ENCODE measurements at regions not wholly inside any gene's neighbourhood (a gene's known extent, or its start where the extent isn't known, plus 50 kb on each side); places are given as distances from the start of the nearest gene placed in this dataset.
"Not testable (repeated sequence)": the region's sequence is repeated elsewhere in the genome, so short reads cannot be mapped to it uniquely, and the experiment has no call there.

DNA sequence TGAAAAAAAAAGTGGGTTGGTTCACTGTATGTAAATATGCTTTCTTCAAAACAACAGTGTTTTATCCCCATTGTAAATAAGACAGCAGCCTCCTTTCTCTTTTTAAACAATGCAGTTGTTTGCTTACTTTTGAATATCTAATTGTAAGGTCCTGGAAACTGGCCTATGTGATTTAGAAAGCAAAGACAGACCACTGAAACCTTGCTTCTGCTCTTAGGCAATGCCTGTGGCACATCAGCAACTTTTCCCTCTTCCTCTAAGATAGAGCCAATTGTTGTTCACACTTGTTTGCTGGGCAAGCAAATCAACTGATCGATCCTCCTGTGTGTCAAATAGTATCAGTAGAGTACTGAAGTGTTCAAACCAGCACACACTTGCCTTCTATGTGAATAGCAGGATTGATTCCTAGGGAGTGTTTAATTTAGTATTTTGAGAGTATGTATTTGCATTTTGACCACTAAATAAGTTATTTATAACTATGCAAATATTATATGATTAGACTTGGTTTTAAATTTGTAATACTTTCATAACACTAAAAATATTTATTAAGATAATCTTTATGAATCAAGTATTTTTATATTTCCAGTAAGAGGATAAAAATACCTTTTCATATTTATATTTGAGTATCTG is 55.4 kb upstream of the GRPR start:
- DNase-seq (ENCODE audit: low read depth) = no peak
- no peak overlapping the region for H3K4me3 ChIP-seq (ENCODE audit: low read length)
- TF ChIP-seq, protein P1, sequence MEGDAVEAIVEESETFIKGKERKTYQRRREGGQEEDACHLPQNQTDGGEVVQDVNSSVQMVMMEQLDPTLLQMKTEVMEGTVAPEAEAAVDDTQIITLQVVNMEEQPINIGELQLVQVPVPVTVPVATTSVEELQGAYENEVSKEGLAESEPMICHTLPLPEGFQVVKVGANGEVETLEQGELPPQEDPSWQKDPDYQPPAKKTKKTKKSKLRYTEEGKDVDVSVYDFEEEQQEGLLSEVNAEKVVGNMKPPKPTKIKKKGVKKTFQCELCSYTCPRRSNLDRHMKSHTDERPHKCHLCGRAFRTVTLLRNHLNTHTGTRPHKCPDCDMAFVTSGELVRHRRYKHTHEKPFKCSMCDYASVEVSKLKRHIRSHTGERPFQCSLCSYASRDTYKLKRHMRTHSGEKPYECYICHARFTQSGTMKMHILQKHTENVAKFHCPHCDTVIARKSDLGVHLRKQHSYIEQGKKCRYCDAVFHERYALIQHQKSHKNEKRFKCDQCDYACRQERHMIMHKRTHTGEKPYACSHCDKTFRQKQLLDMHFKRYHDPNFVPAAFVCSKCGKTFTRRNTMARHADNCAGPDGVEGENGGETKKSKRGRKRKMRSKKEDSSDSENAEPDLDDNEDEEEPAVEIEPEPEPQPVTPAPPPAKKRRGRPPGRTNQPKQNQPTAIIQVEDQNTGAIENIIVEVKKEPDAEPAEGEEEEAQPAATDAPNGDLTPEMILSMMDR (IDR thresholded peaks at IDR 0.05; ENCODE audit: insufficient read depth, low read depth, low read length, missing control alignments) = no peak

DNA sequence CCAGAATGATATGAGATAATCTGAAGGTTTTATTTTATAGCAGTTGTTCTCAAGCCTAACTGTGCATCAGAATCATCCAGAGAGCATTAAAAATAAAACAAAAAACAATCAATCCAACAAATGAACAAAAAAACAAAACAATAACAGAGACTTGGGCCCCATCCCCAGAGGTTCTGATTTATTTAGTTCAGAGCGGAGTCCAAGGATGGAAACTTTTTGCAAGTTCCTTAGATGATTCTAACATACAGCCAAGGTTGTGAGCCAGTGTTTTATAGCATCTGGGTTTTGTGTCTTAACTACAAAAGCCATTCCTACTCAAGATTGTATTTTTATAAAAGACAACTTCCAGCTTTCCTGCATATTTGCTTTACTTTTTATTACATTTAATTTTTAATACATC is 59.4 kb upstream of the GRPR start:
- H3K4me3 ChIP-seq (ENCODE audit: low read length) = no peak overlapping the region
- TF ChIP-seq, protein P1 (IDR thresholded peaks at IDR 0.05; ENCODE audit: insufficient read depth, low read depth, low read length, missing control alignments) = no peak
- no peak for DNase-seq (ENCODE audit: low read depth)

DNA sequence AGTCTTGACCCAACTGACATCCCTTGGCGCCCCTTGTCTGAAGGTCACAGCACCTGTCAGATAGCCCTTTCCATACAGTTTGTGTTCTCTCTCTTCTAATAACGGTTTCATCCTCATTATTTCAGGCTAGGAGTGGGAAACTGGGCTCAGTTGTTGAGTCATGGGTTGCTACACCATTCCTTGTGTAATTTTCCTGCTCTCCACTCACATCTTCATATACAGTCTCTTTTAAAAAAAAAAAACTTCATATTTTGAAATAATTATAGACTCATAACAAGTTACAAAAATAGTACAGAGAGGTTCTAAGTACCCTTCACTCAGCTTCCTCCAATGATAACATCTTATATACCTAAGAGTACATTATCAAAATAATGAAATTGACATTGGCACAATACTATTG is 60.2 kb upstream of the GRPR start:
- TF ChIP-seq, protein P1 (IDR thresholded peaks at IDR 0.05; ENCODE audit: insufficient read depth, low read depth, low read length, missing control alignments) = no peak
- H3K4me3 ChIP-seq (ENCODE audit: low read length) = no peak overlapping the region
- no peak for DNase-seq (ENCODE audit: low read depth)

DNA sequence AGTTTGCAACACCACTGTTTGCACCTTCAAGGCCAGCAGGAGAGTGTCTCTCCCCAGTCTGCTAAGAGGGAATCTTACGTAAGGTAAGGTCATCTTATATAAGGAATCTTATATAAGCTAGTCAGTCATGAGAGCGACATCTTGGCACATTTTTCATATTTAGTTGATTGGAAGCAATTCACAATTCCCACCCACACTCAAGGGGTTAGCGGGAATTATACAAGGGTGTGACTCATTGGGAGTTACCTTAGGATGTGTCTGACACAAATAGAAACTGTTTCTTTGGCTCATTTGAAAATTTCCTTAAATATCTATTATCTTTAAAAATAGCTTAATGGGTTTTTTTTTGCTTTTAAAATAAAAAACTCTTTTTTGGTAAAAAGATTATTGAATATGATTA is 62.1 kb upstream of the GRPR start:
- H3K4me3 ChIP-seq (ENCODE audit: low read length) = no peak overlapping the region
- TF ChIP-seq, protein P1 (IDR thresholded peaks at IDR 0.05; ENCODE audit: insufficient read depth, low read depth, low read length, missing control alignments) = no peak
- DNase-seq (ENCODE audit: low read depth) = no peak

DNA sequence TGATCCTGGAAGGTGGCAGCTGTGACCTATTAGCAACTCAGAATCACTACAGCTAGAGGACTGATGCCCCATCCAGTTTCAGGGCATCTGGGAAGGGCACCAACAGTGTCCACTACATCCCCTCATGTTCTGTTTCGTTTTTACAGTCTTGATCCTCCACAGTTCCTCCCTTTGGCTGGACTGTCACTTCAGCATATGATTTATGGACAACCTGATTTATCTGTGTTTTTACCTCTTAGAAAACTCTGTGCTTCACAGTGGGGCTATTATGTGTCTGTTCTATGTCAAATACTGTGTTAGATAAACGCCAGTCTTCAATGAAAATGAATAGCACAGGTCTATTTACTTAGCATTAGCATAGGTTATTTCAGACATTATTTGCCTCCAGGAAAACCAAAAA is 63.1 kb upstream of the GRPR start:
- no peak for DNase-seq (ENCODE audit: low read depth)
- TF ChIP-seq, protein P1 (IDR thresholded peaks at IDR 0.05; ENCODE audit: insufficient read depth, low read depth, low read length, missing control alignments) = no peak
- no peak overlapping the region for H3K4me3 ChIP-seq (ENCODE audit: low read length)

DNA sequence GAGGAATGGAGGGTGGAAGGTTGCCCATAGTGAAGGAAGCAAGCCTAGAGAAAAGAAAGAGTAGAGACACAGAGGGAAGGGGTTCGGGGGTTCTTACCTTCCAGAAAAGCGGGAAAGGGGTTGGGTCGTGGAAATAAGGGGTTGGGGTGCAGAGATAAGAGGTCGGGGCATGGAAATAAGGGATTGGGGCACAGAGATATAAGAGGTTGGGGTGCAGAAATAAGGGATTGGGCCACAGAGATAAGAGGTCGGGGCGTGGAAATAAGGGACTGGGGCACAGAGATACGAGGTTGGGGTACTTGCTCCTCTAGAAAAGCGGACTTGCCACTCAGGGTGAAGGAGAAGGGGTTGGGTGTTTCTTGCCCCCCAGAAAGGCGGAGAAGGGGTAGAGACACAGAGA is 74.2 kb upstream of the GRPR start:
- not testable (repeated sequence) for H3K4me3 ChIP-seq (ENCODE audit: low read length)

DNA sequence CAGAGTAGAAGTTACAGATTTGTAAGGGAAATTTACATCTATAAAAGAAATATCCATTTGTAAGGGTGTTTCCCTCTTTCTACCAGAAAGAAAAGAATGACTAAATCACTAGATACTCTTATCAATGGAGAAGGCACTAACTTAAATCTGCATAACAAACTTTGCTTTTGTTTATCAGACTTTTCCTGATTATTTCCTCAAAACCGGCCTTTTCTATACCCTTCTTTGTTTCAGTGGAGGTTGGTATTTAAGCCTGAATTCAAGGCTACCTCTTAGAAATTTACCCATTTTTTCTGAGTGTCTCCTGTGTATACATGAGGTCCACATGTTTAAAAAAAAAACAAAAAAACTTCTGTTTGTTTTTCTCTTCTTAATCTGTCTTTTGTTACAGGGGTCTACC is 80.4 kb upstream of the GRPR start:
- TF ChIP-seq, protein P1 (IDR thresholded peaks at IDR 0.05; ENCODE audit: insufficient read depth, low read depth, low read length, missing control alignments) = no peak
- H3K4me3 ChIP-seq (ENCODE audit: low read length) = no peak overlapping the region
- DNase-seq (ENCODE audit: low read depth) = no peak

More for the DNA sequence above, 74.2 kb upstream of the GRPR start:
- not testable (repeated sequence) for DNase-seq (ENCODE audit: low read depth)
